Skeletal muscle tissue (tissue), 3 donors: ENCODE measurements at regions not wholly inside any gene's neighbourhood (a gene's known extent, or its start where the extent isn't known, plus 50 kb on each side); places are given as distances from the start of the nearest gene placed in this dataset.

Experiments
- H3K27ac ChIP-seq: one replicate; pipeline ENCODE4 v1.7.0; 2013; ENCODE audit warnings: mild to moderate bottlenecking, low read depth, low read length, inconsistent platforms
- H3K27me3 ChIP-seq, 3 donors: one replicate each; pipeline ENCODE4 v1.7.0; 2013; ENCODE audit warnings: low read length in 3 of 3; ENCODE audit not compliant: control insufficient read depth in 3 of 3, insufficient read depth in 3 of 3
- H3K36me3 ChIP-seq, 3 donors: one replicate each; pipeline ENCODE4 v1.7.0; 2013; ENCODE audit warnings: low read length in 3 of 3; ENCODE audit not compliant: control insufficient read depth in 3 of 3, insufficient read depth in 3 of 3
- H3K4me1 ChIP-seq, 3 donors: one replicate each; pipeline ENCODE4 v1.7.0; 2013; ENCODE audit warnings: low read length in 3 of 3, mild to moderate bottlenecking in 3 of 3; ENCODE audit not compliant: control insufficient read depth in 3 of 3, insufficient read depth in 3 of 3
- H3K4me3 ChIP-seq, 3 donors: one replicate each; pipeline ENCODE4 v1.7.0; 2013; ENCODE audit warnings: low read length in 3 of 3
- H3K9ac ChIP-seq, 3 donors: one replicate each; pipeline ENCODE4 v1.7.0; 2013; ENCODE audit warnings: low read length in 3 of 3, mild to moderate bottlenecking in 3 of 3, moderate library complexity in 2 of 3, low read depth in 1 of 3
- H3K9me3 ChIP-seq, 3 donors: one replicate each; pipeline ENCODE4 v1.7.0; 2013; ENCODE audit warnings: low read length in 3 of 3; ENCODE audit not compliant: control insufficient read depth in 3 of 3
- donor health status: Osteomylitis.

GRCh38 chr2:129443235-129443864, 536.1 kb upstream of the RAB6C start:
- Histone ChIP-seq H3K9ac (no peak overlapping the region), H3K4me1 (no peaks in the 10 kb centered on the region), H3K4me3 (no peak overlapping the region), H3K27me3 (peaks cover 0 to 8% (median 0%) of the 10 kb centered on the region in 3 donors), H3K36me3 (no peaks in the 10 kb centered on the region), H3K27ac (no peak overlapping the region), H3K9me3 (no peaks in the 10 kb centered on the region)

- H3K9ac ChIP-seq, result no peak overlapping the region
- no peaks in the 10 kb centered on the region for H3K4me1 ChIP-seq
- peaks cover 0 to 8% (median 0%) of the 10 kb centered on the region in 3 donors for H3K27me3 ChIP-seq
- no peaks in the 10 kb centered on the region for H3K36me3 ChIP-seq
- no peak overlapping the region for H3K27ac ChIP-seq
- no peaks in the 10 kb centered on the region for H3K9me3 ChIP-seq
- H3K4me3 ChIP-seq, result no peak overlapping the region
Measured at GRCh38 chr2:129443865-129444739, 535.4 kb upstream of the RAB6C start.

GRCh38 chr2:129444751-129445150, 534.7 kb upstream of the RAB6C start:
- H3K9me3 ChIP-seq, result no peaks in the 10 kb centered on the region
- H3K4me3 ChIP-seq, result no peak overlapping the region
- H3K27me3 ChIP-seq, result peaks cover 0 to 8% (median 0%) of the 10 kb centered on the region in 3 donors
- H3K9ac ChIP-seq, result no peak overlapping the region
- H3K36me3 ChIP-seq, result no peaks in the 10 kb centered on the region
- no peaks in the 10 kb centered on the region for H3K4me1 ChIP-seq
- H3K27ac ChIP-seq, result no peak overlapping the region

GRCh38 chr2:129456691-129457090, 522.8 kb upstream of the RAB6C start:
- H3K4me1 ChIP-seq, result no peaks in the 10 kb centered on the region
- H3K4me3 ChIP-seq, result no peak overlapping the region
- H3K9ac ChIP-seq, result no peak overlapping the region
- peaks cover 0 to 2% (median 0%) of the 10 kb centered on the region in 3 donors for H3K27me3 ChIP-seq
- H3K9me3 ChIP-seq, result no peaks in the 10 kb centered on the region
- H3K36me3 ChIP-seq, result no peaks in the 10 kb centered on the region
- H3K27ac ChIP-seq, result no peak overlapping the region

- no peaks in the 10 kb centered on the region for H3K36me3 ChIP-seq
- no peak overlapping the region for H3K9ac ChIP-seq
- H3K27me3 ChIP-seq, result peaks cover 0 to 2% (median 0%) of the 10 kb centered on the region in 3 donors
- no peak overlapping the region for H3K27ac ChIP-seq
- no peaks in the 10 kb centered on the region for H3K9me3 ChIP-seq
- H3K4me1 ChIP-seq, result no peaks in the 10 kb centered on the region
- H3K4me3 ChIP-seq, result no peak overlapping the region
Measured at GRCh38 chr2:129457277-129457818, 522.1 kb upstream of the RAB6C start.

- H3K9me3 ChIP-seq, result no peaks in the 10 kb centered on the region
- no peaks in the 10 kb centered on the region for H3K4me1 ChIP-seq
- no peak overlapping the region for H3K27ac ChIP-seq
- no peaks in the 10 kb centered on the region for H3K36me3 ChIP-seq
- H3K4me3 ChIP-seq, result no peak overlapping the region
- no peak overlapping the region for H3K9ac ChIP-seq
- H3K27me3 ChIP-seq, result peaks cover 0 to 2% (median 0%) of the 10 kb centered on the region in 3 donors
Measured at GRCh38 chr2:129458006-129458405, 521.5 kb upstream of the RAB6C start.

GRCh38 chr2:129458436-129458835, 521.0 kb upstream of the RAB6C start:
- H3K27me3 ChIP-seq, result peaks cover 0 to 2% (median 0%) of the 10 kb centered on the region in 3 donors
- H3K27ac ChIP-seq, result no peak overlapping the region
- H3K9me3 ChIP-seq, result no peaks in the 10 kb centered on the region
- no peaks in the 10 kb centered on the region for H3K36me3 ChIP-seq
- no peak overlapping the region for H3K9ac ChIP-seq
- no peak overlapping the region for H3K4me3 ChIP-seq
- H3K4me1 ChIP-seq, result no peaks in the 10 kb centered on the region

- no peak overlapping the region for H3K9ac ChIP-seq
- H3K36me3 ChIP-seq, result no peaks in the 10 kb centered on the region
- no peaks in the 10 kb centered on the region for H3K4me1 ChIP-seq
- no peak overlapping the region for H3K4me3 ChIP-seq
- H3K27ac ChIP-seq, result no peak overlapping the region
- peaks cover 0 to 2% (median 0%) of the 10 kb centered on the region in 3 donors for H3K27me3 ChIP-seq
- H3K9me3 ChIP-seq, result no peaks in the 10 kb centered on the region
Measured at GRCh38 chr2:129459200-129459876, 520.1 kb upstream of the RAB6C start.

GRCh38 chr2:129459881-129460280, 519.6 kb upstream of the RAB6C start:
- Histone ChIP-seq H3K9ac (no peak overlapping the region), H3K4me3 (no peak overlapping the region), H3K9me3 (peaks cover 0 to under 1% (median 0%) of the 10 kb centered on the region in 3 donors), H3K4me1 (no peaks in the 10 kb centered on the region), H3K36me3 (no peaks in the 10 kb centered on the region), H3K27me3 (peaks cover 0 to 2% (median 0%) of the 10 kb centered on the region in 3 donors), H3K27ac (no peak overlapping the region)
